CD4-positive, alpha-beta T cell (primary cell): ENCODE measurements at regions not wholly inside any gene's neighbourhood (a gene's known extent, or its start where the extent isn't known, plus 50 kb on each side); places are given as distances from the start of the nearest gene placed in this dataset.
"Not testable (repeated sequence)": the region's sequence is repeated elsewhere in the genome, so short reads cannot be mapped to it uniquely, and the experiment has no call there.

Experiments
- ATAC-seq: fragments of 200-7000 bp; cut with Tn5 transposase; one replicate; pipeline ENCODE4 v1.10.0; 2022; ENCODE audit warnings: mild to moderate bottlenecking; ENCODE audit not compliant: poor library complexity
- CTCF ChIA-PET: fragments of 350-600 bp; sonication (Branson Sonifier 250); formaldehyde crosslinking; loops from one replicate; lab custom pipeline; 2021; ENCODE audit warnings: antibody characterized with exemption, inconsistent platforms; lab: Charles Lee
- POLR2A ChIA-PET: fragments of 350-600 bp; sonication (Branson Sonifier 250); formaldehyde crosslinking; loops from one replicate; lab custom pipeline; 2021; ENCODE audit warnings: antibody characterized with exemption, inconsistent platforms; lab: Charles Lee
- DNase-seq, 14 experiments: peaks; one replicate each; pipeline ENCODE4 v3.0.0-alpha.2; 2013 to 2020; ENCODE audit warnings: mixed read lengths in 2 of 14
- H3K27ac ChIP-seq, 2 donors: one replicate each; pipeline versions ENCODE4 v1.5.1 to v1.7.0; 2013; ENCODE audit warnings: low read length in 2 of 2, low read depth in 1 of 2, mild to moderate bottlenecking in 1 of 2
- H3K27me3 ChIP-seq, 2 experiments: 1 replicate in 1 of 2; 2 replicates in 1 of 2; pipeline versions ENCODE4 v1.6.1 to v1.7.0; 2013; ENCODE audit warnings: low read length in 2 of 2, control low read depth in 1 of 2, mild to moderate bottlenecking in 1 of 2, moderate library complexity in 1 of 2; ENCODE audit not compliant: insufficient read depth in 2 of 2, control insufficient read depth in 1 of 2
- H3K36me3 ChIP-seq: one replicate; pipeline ENCODE4 v1.6.1; 2013; ENCODE audit warnings: low read length, control low read depth; ENCODE audit not compliant: insufficient read depth
- H3K4me1 ChIP-seq: one replicate; pipeline ENCODE4 v1.6.1; 2013; ENCODE audit warnings: low read length, control low read depth; ENCODE audit not compliant: insufficient read depth
- H3K4me3 ChIP-seq: one replicate; pipeline ENCODE4 v1.5.1; 2013; ENCODE audit warnings: mild to moderate bottlenecking, low read length, moderate library complexity
- H3K9me3 ChIP-seq, 2 experiments: 1 replicate in 1 of 2; 2 replicates in 1 of 2; pipeline versions ENCODE4 v1.6.1 to v1.7.0; 2013; ENCODE audit warnings: low read length in 2 of 2, mild to moderate bottlenecking in 2 of 2, control low read depth in 1 of 2, moderate library complexity in 1 of 2; ENCODE audit not compliant: control insufficient read depth in 1 of 2, insufficient read depth in 1 of 2
- H3K27ac Mint-ChIP-seq: one replicate; pipeline ENCODE4 v1.8.0; 2020; ENCODE audit warnings: mixed read lengths
- H3K27me3 Mint-ChIP-seq: one replicate; pipeline ENCODE4 v1.8.0; 2021; ENCODE audit warnings: mixed read lengths
- H3K36me3 Mint-ChIP-seq: one replicate; pipeline ENCODE4 v1.8.0; 2021; ENCODE audit warnings: low read depth, mixed read lengths
- H3K4me1 Mint-ChIP-seq: one replicate; pipeline ENCODE4 v1.8.0; 2021; ENCODE audit warnings: low read depth, mixed read lengths
- H3K4me3 Mint-ChIP-seq: one replicate; pipeline ENCODE4 v1.8.0; 2020; ENCODE audit warnings: mild to moderate bottlenecking, mixed read lengths
- H3K9me3 Mint-ChIP-seq: one replicate; pipeline ENCODE4 v1.8.0; 2020; ENCODE audit warnings: mixed read lengths
- intact Hi-C, 2 experiments: fragments of 100-400 bp; cut with DNase I in 1 of 2; cut with micrococcal nuclease in 1 of 2; formaldehyde crosslinking; loops; one replicate each; pipeline versions ENCODE4 v1.15.1 to v1.9.0; 2023 to 2025; cut with DNase I, micrococcal nuclease
- TF ChIP-seq, protein P1 (sequence below): fragments of 200-600 bp; IDR thresholded peaks from one replicate; pipeline ENCODE4 v1.8.0; 2022; ENCODE audit warnings: antibody characterized with exemption, mild to moderate bottlenecking

DNA sequence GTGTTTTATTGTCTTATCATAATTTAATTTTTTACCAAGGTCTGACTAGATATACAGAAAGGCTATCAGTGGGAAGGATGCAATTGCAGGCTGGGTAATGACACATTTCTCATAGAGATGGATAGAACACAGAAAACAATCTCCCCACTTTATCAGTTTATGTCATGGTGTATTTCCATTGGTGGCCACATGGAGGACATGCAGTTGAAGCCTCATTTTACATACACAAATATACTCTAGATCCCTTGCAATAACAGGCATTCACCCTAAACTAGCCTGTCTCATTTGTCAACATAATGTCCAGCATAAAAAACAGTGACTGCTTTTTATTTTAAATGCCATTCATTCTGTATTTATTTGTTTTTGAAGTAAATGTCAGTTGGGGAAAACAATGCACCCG, 526.3 kb downstream of the GABRG2 start:
- POLR2A ChIA-PET: no interaction called here
- H3K27me3 Mint-ChIP-seq: no peaks in the 10 kb centered on the region
- no peak overlapping the region for H3K27ac ChIP-seq
- TF ChIP-seq, protein P1, sequence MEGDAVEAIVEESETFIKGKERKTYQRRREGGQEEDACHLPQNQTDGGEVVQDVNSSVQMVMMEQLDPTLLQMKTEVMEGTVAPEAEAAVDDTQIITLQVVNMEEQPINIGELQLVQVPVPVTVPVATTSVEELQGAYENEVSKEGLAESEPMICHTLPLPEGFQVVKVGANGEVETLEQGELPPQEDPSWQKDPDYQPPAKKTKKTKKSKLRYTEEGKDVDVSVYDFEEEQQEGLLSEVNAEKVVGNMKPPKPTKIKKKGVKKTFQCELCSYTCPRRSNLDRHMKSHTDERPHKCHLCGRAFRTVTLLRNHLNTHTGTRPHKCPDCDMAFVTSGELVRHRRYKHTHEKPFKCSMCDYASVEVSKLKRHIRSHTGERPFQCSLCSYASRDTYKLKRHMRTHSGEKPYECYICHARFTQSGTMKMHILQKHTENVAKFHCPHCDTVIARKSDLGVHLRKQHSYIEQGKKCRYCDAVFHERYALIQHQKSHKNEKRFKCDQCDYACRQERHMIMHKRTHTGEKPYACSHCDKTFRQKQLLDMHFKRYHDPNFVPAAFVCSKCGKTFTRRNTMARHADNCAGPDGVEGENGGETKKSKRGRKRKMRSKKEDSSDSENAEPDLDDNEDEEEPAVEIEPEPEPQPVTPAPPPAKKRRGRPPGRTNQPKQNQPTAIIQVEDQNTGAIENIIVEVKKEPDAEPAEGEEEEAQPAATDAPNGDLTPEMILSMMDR: no peak
- no peaks in the 10 kb centered on the region for H3K27me3 ChIP-seq
- no peaks in the 10 kb centered on the region for H3K36me3 Mint-ChIP-seq
- CTCF ChIA-PET: no interaction called here
- H3K9me3 ChIP-seq: no peaks in the 10 kb centered on the region
- no peaks in the 10 kb centered on the region for H3K4me1 ChIP-seq
- H3K4me3 Mint-ChIP-seq: no peak overlapping the region
- DNase-seq (no peak), ATAC-seq (no peak)
- H3K4me3 ChIP-seq: no peak overlapping the region
- H3K9me3 Mint-ChIP-seq: peaks cover 3% of the 10 kb centered on the region
- intact Hi-C loops: no loop called here
- H3K4me1 Mint-ChIP-seq: no peaks in the 10 kb centered on the region
- H3K27ac Mint-ChIP-seq: no peak overlapping the region
- H3K36me3 ChIP-seq: no peaks in the 10 kb centered on the region

DNA sequence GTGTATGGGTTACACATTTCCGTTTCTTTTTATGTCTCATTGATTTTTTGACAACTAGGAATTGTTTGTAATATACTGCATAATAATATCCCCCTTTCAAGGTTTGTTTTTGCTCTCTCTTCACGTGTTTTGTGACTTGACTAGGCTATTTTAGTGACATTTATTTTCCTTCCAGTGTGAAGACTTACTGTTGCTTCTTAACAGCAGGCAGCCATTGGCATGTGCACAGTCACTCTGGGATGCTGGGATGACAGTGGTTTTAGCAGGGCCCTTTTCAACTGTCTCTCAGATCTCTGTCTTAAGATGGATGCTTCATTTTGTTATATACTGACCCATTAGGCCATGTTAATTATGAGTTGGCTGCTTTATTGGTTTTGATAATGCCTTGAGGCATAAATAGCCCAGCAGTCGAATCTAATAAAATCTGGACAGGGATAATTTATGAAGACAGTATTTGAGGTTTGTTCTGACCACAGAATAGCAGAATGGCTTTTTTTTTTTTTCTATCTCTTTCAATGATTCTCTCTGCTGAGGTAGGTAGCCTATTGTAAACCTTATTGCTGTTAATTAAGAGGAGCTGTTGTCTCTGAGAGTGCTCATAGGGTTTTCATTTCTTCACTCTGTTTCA, 536.0 kb downstream of the GABRG2 start:
- H3K4me1 ChIP-seq: no peaks in the 10 kb centered on the region
- CTCF ChIA-PET: no interaction called here
- POLR2A ChIA-PET: no interaction called here
- no peaks in the 10 kb centered on the region for H3K27me3 ChIP-seq
- Mint-ChIP-seq H3K4me3 (no peak overlapping the region), H3K36me3 (no peaks in the 10 kb centered on the region), H3K27me3 (no peaks in the 10 kb centered on the region), H3K9me3 (peaks cover 2% of the 10 kb centered on the region), H3K27ac (no peak overlapping the region), H3K4me1 (no peaks in the 10 kb centered on the region)
- intact Hi-C loops: no loop called here
- H3K27ac ChIP-seq: no peak overlapping the region
- no peak for ATAC-seq
- no peak for DNase-seq
- no peaks in the 10 kb centered on the region for H3K36me3 ChIP-seq
- H3K9me3 ChIP-seq: no peaks in the 10 kb centered on the region
- H3K4me3 ChIP-seq: no peak overlapping the region
- TF ChIP-seq, protein P1: no peak

DNA sequence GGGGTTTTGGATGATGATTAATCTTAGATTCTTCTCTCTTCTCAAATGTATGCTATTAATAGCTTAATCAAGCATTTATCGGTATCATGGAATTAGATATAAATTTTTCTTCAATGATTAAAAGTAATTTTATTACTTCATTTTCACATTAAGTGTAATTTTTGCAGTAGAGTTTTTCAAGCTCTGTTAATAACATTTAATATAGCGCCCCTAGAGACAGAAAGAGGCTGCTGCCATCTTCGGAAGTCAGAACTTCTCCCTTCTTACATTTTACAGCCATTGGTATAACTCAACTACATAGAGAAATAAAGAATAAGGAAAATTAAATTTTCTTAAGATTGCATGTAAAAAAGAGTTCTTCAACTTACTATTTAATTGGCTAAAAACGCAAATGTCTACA, 540.3 kb downstream of the GABRG2 start:
- intact Hi-C loops: no loop called here
- no peak for DNase-seq
- TF ChIP-seq, protein P1: no peak

DNA sequence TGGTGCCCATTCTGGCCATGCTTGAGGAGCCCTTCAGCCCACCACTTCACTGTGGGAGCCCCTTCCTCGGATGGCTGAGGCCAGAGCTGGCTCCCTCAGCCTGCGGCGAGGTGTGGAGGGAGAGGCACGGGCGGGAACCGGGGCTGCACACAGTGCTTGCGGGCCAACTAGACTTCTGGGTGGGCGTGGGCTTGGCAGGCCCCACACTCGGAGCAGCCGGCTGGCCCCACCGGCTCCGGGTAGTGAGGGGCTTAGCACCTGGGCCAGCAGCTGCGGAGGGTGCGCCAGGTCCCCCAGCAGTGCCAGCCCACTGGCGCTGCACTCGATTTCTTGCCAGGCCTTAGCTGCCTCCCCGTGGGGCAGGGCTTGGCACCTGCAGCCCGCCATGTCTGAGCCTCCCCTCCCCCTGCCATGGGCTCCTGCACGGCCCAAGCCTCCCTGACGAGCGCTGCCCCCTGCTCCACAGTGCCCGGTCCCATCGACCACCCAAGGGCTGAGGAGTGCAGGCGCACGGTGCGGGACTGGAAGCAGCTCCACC, 554.2 kb downstream of the GABRG2 start:
- H3K27ac ChIP-seq, H3K27me3 ChIP-seq, POLR2A ChIA-PET, H3K4me3 Mint-ChIP-seq, H3K27me3 Mint-ChIP-seq, H3K27ac Mint-ChIP-seq, intact Hi-C loops, H3K4me1 ChIP-seq, H3K4me1 Mint-ChIP-seq, H3K36me3 ChIP-seq, H3K4me3 ChIP-seq, H3K36me3 Mint-ChIP-seq, CTCF ChIA-PET, ATAC-seq: not testable (repeated sequence)
- peaks cover 0 to 17% of the 10 kb centered on the region in 2 experiments for H3K9me3 ChIP-seq
- peaks cover 17% of the 10 kb centered on the region for H3K9me3 Mint-ChIP-seq
- DNase-seq: peak in 1 of 14 experiments; percentile 6

More for the DNA sequence above, 540.3 kb downstream of the GABRG2 start:
- POLR2A ChIA-PET: no interaction called here
- H3K27ac Mint-ChIP-seq: no peak overlapping the region
- no peaks in the 10 kb centered on the region for H3K4me1 Mint-ChIP-seq
- Histone ChIP-seq H3K27me3 (no peaks in the 10 kb centered on the region), H3K4me3 (no peak overlapping the region), H3K36me3 (no peaks in the 10 kb centered on the region), H3K27ac (no peak overlapping the region), H3K4me1 (no peaks in the 10 kb centered on the region), H3K9me3 (peaks cover 0 to 7% of the 10 kb centered on the region in 2 experiments)
- peaks cover 9% of the 10 kb centered on the region for H3K9me3 Mint-ChIP-seq
- CTCF ChIA-PET: no interaction called here
- no peak for ATAC-seq
- no peak overlapping the region for H3K4me3 Mint-ChIP-seq
- no peaks in the 10 kb centered on the region for H3K36me3 Mint-ChIP-seq
- H3K27me3 Mint-ChIP-seq: no peaks in the 10 kb centered on the region
